ENCODE measurements at regions not wholly inside any gene's neighbourhood (a gene's known extent, or its start where the extent isn't known, plus 50 kb on each side); places are given as distances from the start of the nearest gene placed in this dataset.

- no peak overlapping the region for H3K9ac ChIP-seq (ENCODE audit: low read depth in 1 of 2, low read length in 2 of 2)
- no peak overlapping the region for H3K4me3 ChIP-seq (ENCODE audit: low read depth in 1 of 2, low read length in 2 of 2)
- peaks cover 6 to 11% of the 10 kb centered on the region in 2 donors for H3K4me1 ChIP-seq (ENCODE audit: control insufficient read depth in 1 of 2, insufficient read depth in 2 of 2, low read length in 2 of 2)
- no peaks in the 10 kb centered on the region for H3K36me3 ChIP-seq (ENCODE audit: control insufficient read depth in 1 of 2, insufficient read depth in 2 of 2, low read length in 2 of 2)
- no peaks in the 10 kb centered on the region for H3K27me3 ChIP-seq (ENCODE audit: control insufficient read depth in 1 of 2, insufficient read depth in 2 of 2, low read length in 2 of 2)
- H3K9me3 ChIP-seq (ENCODE audit: control insufficient read depth in 1 of 2, low read length in 2 of 2): no peaks in the 10 kb centered on the region
- no peak overlapping the region for H3K27ac ChIP-seq (ENCODE audit: low read depth, low read length)
Observed at GRCh38 chr3:34294240-34294639, 495.8 kb downstream of the PDCD6IP start.

DNA sequence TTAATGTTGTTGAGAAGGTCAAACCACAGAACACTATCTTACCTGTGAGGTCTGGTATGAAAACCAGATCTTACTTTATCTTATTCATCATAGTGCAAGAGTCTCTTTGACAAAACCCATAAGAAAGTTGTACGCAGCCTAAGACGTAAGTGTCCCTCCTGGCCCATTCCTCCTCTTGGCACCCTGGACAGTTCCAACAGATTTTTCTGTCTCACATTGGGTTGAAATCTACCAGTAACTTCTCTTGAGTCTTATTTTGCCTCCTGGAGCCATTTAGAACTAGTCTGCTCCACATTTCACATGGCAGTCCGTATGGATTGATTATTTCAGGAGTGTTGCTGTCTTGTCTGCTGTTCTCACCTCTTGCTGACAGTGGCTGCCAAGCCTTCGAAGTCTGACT lies 498.4 kb downstream of the PDCD6IP start:
- no peak overlapping the region for H3K9ac ChIP-seq (ENCODE audit: low read depth in 1 of 2, low read length in 2 of 2)
- H3K4me1 ChIP-seq (ENCODE audit: control insufficient read depth in 1 of 2, insufficient read depth in 2 of 2, low read length in 2 of 2): peaks cover 6 to 14% of the 10 kb centered on the region in 2 donors
- H3K36me3 ChIP-seq (ENCODE audit: control insufficient read depth in 1 of 2, insufficient read depth in 2 of 2, low read length in 2 of 2): no peaks in the 10 kb centered on the region
- no peaks in the 10 kb centered on the region for H3K9me3 ChIP-seq (ENCODE audit: control insufficient read depth in 1 of 2, low read length in 2 of 2)
- H3K27ac ChIP-seq (ENCODE audit: low read depth, low read length): no peak overlapping the region
- H3K27me3 ChIP-seq (ENCODE audit: control insufficient read depth in 1 of 2, insufficient read depth in 2 of 2, low read length in 2 of 2): no peaks in the 10 kb centered on the region
- H3K4me3 ChIP-seq (ENCODE audit: low read depth in 1 of 2, low read length in 2 of 2): no peak overlapping the region

- no peak overlapping the region for H3K4me3 ChIP-seq (ENCODE audit: low read depth in 1 of 2, low read length in 2 of 2)
- no peak overlapping the region for H3K9ac ChIP-seq (ENCODE audit: low read depth in 1 of 2, low read length in 2 of 2)
- no peak overlapping the region for H3K27ac ChIP-seq (ENCODE audit: low read depth, low read length)
- no peaks in the 10 kb centered on the region for H3K27me3 ChIP-seq (ENCODE audit: control insufficient read depth in 1 of 2, insufficient read depth in 2 of 2, low read length in 2 of 2)
- H3K4me1 ChIP-seq (ENCODE audit: control insufficient read depth in 1 of 2, insufficient read depth in 2 of 2, low read length in 2 of 2): peaks cover 6 to 14% of the 10 kb centered on the region in 2 donors
- H3K9me3 ChIP-seq (ENCODE audit: control insufficient read depth in 1 of 2, low read length in 2 of 2): no peaks in the 10 kb centered on the region
- no peaks in the 10 kb centered on the region for H3K36me3 ChIP-seq (ENCODE audit: control insufficient read depth in 1 of 2, insufficient read depth in 2 of 2, low read length in 2 of 2)
Observed at GRCh38 chr3:34298653-34299052, 500.2 kb downstream of the PDCD6IP start.

DNA sequence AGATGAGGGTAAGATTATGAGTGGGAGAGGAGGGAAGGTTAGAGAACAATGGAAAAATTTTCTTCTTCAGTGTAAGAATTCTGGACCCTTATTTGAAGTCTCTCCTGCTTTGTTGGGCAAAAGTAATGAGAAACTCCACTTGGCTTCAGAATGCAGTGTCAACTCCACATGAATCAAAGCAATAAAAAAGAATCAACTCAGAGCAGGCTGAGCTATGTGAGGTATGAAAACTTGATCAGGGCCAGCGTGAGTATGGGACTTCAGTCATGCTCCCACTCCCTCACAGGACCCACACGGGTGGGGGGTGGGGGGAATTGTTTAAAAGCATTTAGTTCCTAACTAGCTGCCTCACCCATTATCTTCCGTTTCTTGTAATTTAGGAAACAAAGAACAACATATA lies 502.2 kb downstream of the PDCD6IP start:
- Histone ChIP-seq H3K4me1 (ENCODE audit: control insufficient read depth in 1 of 2, insufficient read depth in 2 of 2, low read length in 2 of 2) (peaks cover 6 to 14% of the 10 kb centered on the region in 2 donors), H3K9ac (ENCODE audit: low read depth in 1 of 2, low read length in 2 of 2) (no peak overlapping the region), H3K27me3 (ENCODE audit: control insufficient read depth in 1 of 2, insufficient read depth in 2 of 2, low read length in 2 of 2) (no peaks in the 10 kb centered on the region)

GRCh38 chr3:34301313-34301712 lies 502.9 kb downstream of the PDCD6IP start:
- Histone ChIP-seq H3K4me1 (ENCODE audit: control insufficient read depth in 1 of 2, insufficient read depth in 2 of 2, low read length in 2 of 2) (peaks cover 6 to 14% of the 10 kb centered on the region in 2 donors), H3K9me3 (ENCODE audit: control insufficient read depth in 1 of 2, low read length in 2 of 2) (no peaks in the 10 kb centered on the region), H3K27ac (ENCODE audit: low read depth, low read length) (no peak overlapping the region), H3K27me3 (ENCODE audit: control insufficient read depth in 1 of 2, insufficient read depth in 2 of 2, low read length in 2 of 2) (no peaks in the 10 kb centered on the region), H3K4me3 (ENCODE audit: low read depth in 1 of 2, low read length in 2 of 2) (no peak overlapping the region), H3K36me3 (ENCODE audit: control insufficient read depth in 1 of 2, insufficient read depth in 2 of 2, low read length in 2 of 2) (no peaks in the 10 kb centered on the region), H3K9ac (ENCODE audit: low read depth in 1 of 2, low read length in 2 of 2) (no peak overlapping the region)

More for the DNA sequence above, 502.2 kb downstream of the PDCD6IP start:
- Histone ChIP-seq H3K4me3 (ENCODE audit: low read depth in 1 of 2, low read length in 2 of 2) (no peak overlapping the region), H3K27ac (ENCODE audit: low read depth, low read length) (no peak overlapping the region), H3K36me3 (ENCODE audit: control insufficient read depth in 1 of 2, insufficient read depth in 2 of 2, low read length in 2 of 2) (no peaks in the 10 kb centered on the region), H3K9me3 (ENCODE audit: control insufficient read depth in 1 of 2, low read length in 2 of 2) (no peaks in the 10 kb centered on the region)

- H3K36me3 ChIP-seq (ENCODE audit: control insufficient read depth in 1 of 2, insufficient read depth in 2 of 2, low read length in 2 of 2): no peaks in the 10 kb centered on the region
- no peaks in the 10 kb centered on the region for H3K9me3 ChIP-seq (ENCODE audit: control insufficient read depth in 1 of 2, low read length in 2 of 2)
Observed at GRCh38 chr3:34305266-34305665, 506.8 kb downstream of the PDCD6IP start.

DNA sequence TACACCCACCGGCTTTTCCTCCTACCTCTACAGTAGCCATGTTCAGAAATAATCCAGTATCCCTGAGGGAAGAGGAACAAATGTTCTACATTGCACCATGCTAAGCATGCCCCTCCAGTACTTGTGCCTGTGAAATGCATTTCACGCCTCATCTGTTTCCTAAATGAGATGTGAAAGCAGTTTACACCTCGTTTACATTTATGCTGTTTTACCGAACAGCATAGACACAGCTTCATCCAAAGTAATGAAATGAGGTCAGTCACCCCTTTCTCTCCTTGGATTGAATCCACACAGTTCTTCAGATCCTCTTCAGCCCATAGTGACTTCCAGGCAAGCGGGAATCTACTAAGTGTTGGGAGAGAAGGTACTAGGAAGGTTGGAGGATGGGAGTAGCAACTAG lies 514.3 kb downstream of the PDCD6IP start:
- Histone ChIP-seq H3K27ac (ENCODE audit: low read depth, low read length) (no peak overlapping the region), H3K4me1 (ENCODE audit: control insufficient read depth in 1 of 2, insufficient read depth in 2 of 2, low read length in 2 of 2) (no peaks in the 10 kb centered on the region), H3K27me3 (ENCODE audit: control insufficient read depth in 1 of 2, insufficient read depth in 2 of 2, low read length in 2 of 2) (no peaks in the 10 kb centered on the region), H3K9me3 (ENCODE audit: control insufficient read depth in 1 of 2, low read length in 2 of 2) (no peaks in the 10 kb centered on the region), H3K4me3 (ENCODE audit: low read depth in 1 of 2, low read length in 2 of 2) (no peak overlapping the region), H3K9ac (ENCODE audit: low read depth in 1 of 2, low read length in 2 of 2) (no peak overlapping the region), H3K36me3 (ENCODE audit: control insufficient read depth in 1 of 2, insufficient read depth in 2 of 2, low read length in 2 of 2) (no peaks in the 10 kb centered on the region)

More at GRCh38 chr3:34305266-34305665, 506.8 kb downstream of the PDCD6IP start:
- H3K27ac ChIP-seq (ENCODE audit: low read depth, low read length): no peak overlapping the region
- no peak overlapping the region for H3K9ac ChIP-seq (ENCODE audit: low read depth in 1 of 2, low read length in 2 of 2)
- no peaks in the 10 kb centered on the region for H3K27me3 ChIP-seq (ENCODE audit: control insufficient read depth in 1 of 2, insufficient read depth in 2 of 2, low read length in 2 of 2)
- no peaks in the 10 kb centered on the region for H3K4me1 ChIP-seq (ENCODE audit: control insufficient read depth in 1 of 2, insufficient read depth in 2 of 2, low read length in 2 of 2)
- no peak overlapping the region for H3K4me3 ChIP-seq (ENCODE audit: low read depth in 1 of 2, low read length in 2 of 2)

DNA sequence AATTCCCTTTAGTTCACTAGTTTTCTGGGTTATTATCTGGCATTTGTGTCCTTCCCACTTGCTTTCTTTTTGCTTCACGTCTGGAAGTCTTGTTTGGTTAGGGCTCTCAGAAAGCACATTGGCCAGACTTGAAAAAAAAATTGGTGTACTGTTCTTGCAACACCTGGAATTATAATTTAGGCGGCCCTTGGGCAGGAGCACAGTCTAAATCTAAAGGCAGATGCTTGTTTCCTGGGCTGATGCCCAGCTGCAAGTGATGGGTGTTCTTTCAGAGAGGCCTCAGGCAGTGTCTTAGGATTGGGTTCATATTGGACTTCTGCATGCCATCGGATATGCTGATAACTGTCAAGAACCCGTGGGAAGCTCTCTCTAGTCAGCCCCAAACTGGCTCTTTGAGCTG lies 521.5 kb downstream of the PDCD6IP start:
- no peaks in the 10 kb centered on the region for H3K4me1 ChIP-seq (ENCODE audit: control insufficient read depth in 1 of 2, insufficient read depth in 2 of 2, low read length in 2 of 2)
- no peak overlapping the region for H3K9ac ChIP-seq (ENCODE audit: low read depth in 1 of 2, low read length in 2 of 2)
- no peaks in the 10 kb centered on the region for H3K27me3 ChIP-seq (ENCODE audit: control insufficient read depth in 1 of 2, insufficient read depth in 2 of 2, low read length in 2 of 2)
- no peaks in the 10 kb centered on the region for H3K36me3 ChIP-seq (ENCODE audit: control insufficient read depth in 1 of 2, insufficient read depth in 2 of 2, low read length in 2 of 2)
- H3K27ac ChIP-seq (ENCODE audit: low read depth, low read length): no peak overlapping the region
- no peaks in the 10 kb centered on the region for H3K9me3 ChIP-seq (ENCODE audit: control insufficient read depth in 1 of 2, low read length in 2 of 2)
- H3K4me3 ChIP-seq (ENCODE audit: low read depth in 1 of 2, low read length in 2 of 2): no peak overlapping the region

- Histone ChIP-seq H3K4me3 (ENCODE audit: low read depth in 1 of 2, low read length in 2 of 2) (no peak overlapping the region), H3K9me3 (ENCODE audit: control insufficient read depth in 1 of 2, low read length in 2 of 2) (no peaks in the 10 kb centered on the region), H3K9ac (ENCODE audit: low read depth in 1 of 2, low read length in 2 of 2) (no peak overlapping the region), H3K27ac (ENCODE audit: low read depth, low read length) (no peak overlapping the region), H3K27me3 (ENCODE audit: control insufficient read depth in 1 of 2, insufficient read depth in 2 of 2, low read length in 2 of 2) (no peaks in the 10 kb centered on the region), H3K36me3 (ENCODE audit: control insufficient read depth in 1 of 2, insufficient read depth in 2 of 2, low read length in 2 of 2) (no peaks in the 10 kb centered on the region), H3K4me1 (ENCODE audit: control insufficient read depth in 1 of 2, insufficient read depth in 2 of 2, low read length in 2 of 2) (no peaks in the 10 kb centered on the region)
Observed at GRCh38 chr3:34323517-34323916, 525.1 kb downstream of the PDCD6IP start.

GRCh38 chr3:34346656-34347055 lies 548.2 kb downstream of the PDCD6IP start:
- H3K9me3 ChIP-seq (ENCODE audit: control insufficient read depth in 1 of 2, low read length in 2 of 2): no peaks in the 10 kb centered on the region
- H3K4me3 ChIP-seq (ENCODE audit: low read depth in 1 of 2, low read length in 2 of 2): no peak overlapping the region
- H3K36me3 ChIP-seq (ENCODE audit: control insufficient read depth in 1 of 2, insufficient read depth in 2 of 2, low read length in 2 of 2): no peaks in the 10 kb centered on the region
- no peak overlapping the region for H3K27ac ChIP-seq (ENCODE audit: low read depth, low read length)
- peaks cover 0 to under 1% of the 10 kb centered on the region in 2 donors for H3K4me1 ChIP-seq (ENCODE audit: control insufficient read depth in 1 of 2, insufficient read depth in 2 of 2, low read length in 2 of 2)
- no peak overlapping the region for H3K9ac ChIP-seq (ENCODE audit: low read depth in 1 of 2, low read length in 2 of 2)
- H3K27me3 ChIP-seq (ENCODE audit: control insufficient read depth in 1 of 2, insufficient read depth in 2 of 2, low read length in 2 of 2): no peaks in the 10 kb centered on the region
